ENCODE measurements at regions not wholly inside any gene's neighbourhood (a gene's known extent, or its start where the extent isn't known, plus 50 kb on each side); places are given as distances from the start of the nearest gene placed in this dataset.

- TF ChIP-seq, protein P1, sequence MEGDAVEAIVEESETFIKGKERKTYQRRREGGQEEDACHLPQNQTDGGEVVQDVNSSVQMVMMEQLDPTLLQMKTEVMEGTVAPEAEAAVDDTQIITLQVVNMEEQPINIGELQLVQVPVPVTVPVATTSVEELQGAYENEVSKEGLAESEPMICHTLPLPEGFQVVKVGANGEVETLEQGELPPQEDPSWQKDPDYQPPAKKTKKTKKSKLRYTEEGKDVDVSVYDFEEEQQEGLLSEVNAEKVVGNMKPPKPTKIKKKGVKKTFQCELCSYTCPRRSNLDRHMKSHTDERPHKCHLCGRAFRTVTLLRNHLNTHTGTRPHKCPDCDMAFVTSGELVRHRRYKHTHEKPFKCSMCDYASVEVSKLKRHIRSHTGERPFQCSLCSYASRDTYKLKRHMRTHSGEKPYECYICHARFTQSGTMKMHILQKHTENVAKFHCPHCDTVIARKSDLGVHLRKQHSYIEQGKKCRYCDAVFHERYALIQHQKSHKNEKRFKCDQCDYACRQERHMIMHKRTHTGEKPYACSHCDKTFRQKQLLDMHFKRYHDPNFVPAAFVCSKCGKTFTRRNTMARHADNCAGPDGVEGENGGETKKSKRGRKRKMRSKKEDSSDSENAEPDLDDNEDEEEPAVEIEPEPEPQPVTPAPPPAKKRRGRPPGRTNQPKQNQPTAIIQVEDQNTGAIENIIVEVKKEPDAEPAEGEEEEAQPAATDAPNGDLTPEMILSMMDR (IDR thresholded peaks at IDR 0.05; ENCODE audit: poor library complexity): no peak
- no peak for TF ChIP-seq EZH2phosphoT487 (IDR thresholded peaks at IDR 0.05; ENCODE audit: low read depth, severe bottlenecking, unreplicated experiment)
- TF ChIP-seq EZH2 (IDR thresholded peaks at IDR 0.05; ENCODE audit: borderline replicate concordance): no peak
Measured at GRCh38 chr3:104150724-104151123, 1216.0 kb upstream of the ALCAM start.
